ENCODE measurements at regions not wholly inside any gene's neighbourhood (a gene's known extent, or its start where the extent isn't known, plus 50 kb on each side); places are given as distances from the start of the nearest gene placed in this dataset.

GRCh38 chr7:86199881-86200614 lies 443.7 kb upstream of the GRM3 start:
- H4K8ac ChIP-seq (ENCODE audit: extremely low read depth, insufficient read depth, low read length) = no peak overlapping the region
- no peak overlapping the region for H4K5ac ChIP-seq (ENCODE audit: insufficient read length, low read depth, low read length)
- H3K36me3 ChIP-seq (ENCODE audit: control insufficient read depth in 2 of 4, insufficient read depth in 4 of 4, low read length in 3 of 4) = no peaks in the 10 kb centered on the region
- 53% methylated on average over 3 of the region's 3 CpGs; no CpG with 5 or more reads in 1 of the 2 experiments for WGBS, 2 experiments (ENCODE audit: extremely low coverage in 1 of 2, insufficient coverage in 1 of 2, insufficient read length in 1 of 2, insufficient replicate concordance in 2 of 2, low coverage in 1 of 2, low lambda C conversion rate in 2 of 2, missing lambda C conversion rate in 1 of 2)
- no peaks in the 10 kb centered on the region for H3K79me1 ChIP-seq (ENCODE audit: low read depth, low read length)
- H3K79me2 ChIP-seq (ENCODE audit: control insufficient read depth in 1 of 2, insufficient read depth in 2 of 2, low read length in 2 of 2) = no peaks in the 10 kb centered on the region
- no peak overlapping the region for H2BK120ac ChIP-seq (replicated peaks; ENCODE audit: low read depth, low read length)
- H3K56ac ChIP-seq (replicated peaks; ENCODE audit: insufficient read length, low read depth, low read length) = no peak overlapping the region
- H4K20me1 ChIP-seq (replicated peaks in 1 of 2; ENCODE audit: control insufficient read depth in 1 of 2, insufficient read depth in 2 of 2, low read length in 2 of 2) = no peaks in the 10 kb centered on the region
- H3K9me3 ChIP-seq (ENCODE audit: insufficient read depth in 2 of 2, low read depth in 1 of 2, low read length in 1 of 2) = no peaks in the 10 kb centered on the region
- no peak overlapping the region for H3K4me2 ChIP-seq (ENCODE audit: insufficient read depth in 1 of 2, low read depth in 2 of 2, low read length in 2 of 2)
- no peaks in the 10 kb centered on the region for H3K4me1 ChIP-seq (replicated peaks in 1 of 4; ENCODE audit: control insufficient read depth in 3 of 4, insufficient read depth in 4 of 4, low read length in 3 of 4)
- no peak overlapping the region for H4K91ac ChIP-seq (replicated peaks; ENCODE audit: insufficient read length, low read length)
- CTCF ChIA-PET (ENCODE audit: partially characterized antibody) = no interaction called here
- no peaks in the 10 kb centered on the region for H3K23me2 ChIP-seq (ENCODE audit: low read depth, low read length)
- H2AFZ ChIP-seq (ENCODE audit: low read length) = no peak overlapping the region
- DNase-seq (ENCODE audit: low read depth in 1 of 2, low spot score in 2 of 2) = no peak
- no peak overlapping the region for H3K4ac ChIP-seq (replicated peaks; ENCODE audit: insufficient read length, low read depth, low read length)
- H3K4me3 ChIP-seq (ENCODE audit: extremely low read depth in 1 of 4, insufficient read depth in 2 of 4, low read depth in 3 of 4, low read length in 4 of 4) = no peak overlapping the region
- H3K27ac ChIP-seq (ENCODE audit: low read depth, low read length) = no peak overlapping the region
- no peak overlapping the region for H3K14ac ChIP-seq (ENCODE audit: insufficient read length)
- no peak for FAIRE-seq
- no peak overlapping the region for H2AK5ac ChIP-seq (ENCODE audit: low read depth, low read length)
- H3K18ac ChIP-seq (ENCODE audit: extremely low read depth, low read length) = no peak overlapping the region
- no peak overlapping the region for H2BK5ac ChIP-seq (ENCODE audit: low read depth, low read length)
- H3K23ac ChIP-seq (ENCODE audit: insufficient read length) = no peak overlapping the region
- POLR2A ChIA-PET (ENCODE audit: partially characterized antibody) = no interaction called here
- no peaks in the 10 kb centered on the region for H3K27me3 ChIP-seq (replicated peaks in 1 of 4; ENCODE audit: control insufficient read depth in 3 of 4, extremely low read depth in 1 of 4, insufficient read depth in 3 of 4, low read length in 3 of 4)
- no peak overlapping the region for H3K9ac ChIP-seq (replicated peaks in 1 of 4; ENCODE audit: extremely low read depth in 1 of 4, low read depth in 3 of 4, low read length in 3 of 4)
- no peak overlapping the region for H2BK12ac ChIP-seq (ENCODE audit: low read depth, low read length)
- H2BK15ac ChIP-seq (ENCODE audit: low read length) = no peak overlapping the region
- no peak overlapping the region for H2BK20ac ChIP-seq (ENCODE audit: low read length)
- TF ChIP-seq NRF1 (IDR thresholded peaks at IDR 0.05; ENCODE audit: low read depth, low read length) (no peak), EGR1 (IDR thresholded peaks at IDR 0.05; ENCODE audit: borderline replicate concordance, low read depth, low read length) (no peak), SP4 (IDR thresholded peaks at IDR 0.05; ENCODE audit: low read length) (no peak), TBP (IDR thresholded peaks at IDR 0.05; ENCODE audit: low read depth, low read length) (no peak), ATF3 (IDR thresholded peaks at IDR 0.05; ENCODE audit: insufficient read depth, low read depth, low read length) (no peak), CEBPB (IDR thresholded peaks at IDR 0.05; ENCODE audit: low read depth, low read length) (no peak)
- TF ChIP-seq, protein P1, sequence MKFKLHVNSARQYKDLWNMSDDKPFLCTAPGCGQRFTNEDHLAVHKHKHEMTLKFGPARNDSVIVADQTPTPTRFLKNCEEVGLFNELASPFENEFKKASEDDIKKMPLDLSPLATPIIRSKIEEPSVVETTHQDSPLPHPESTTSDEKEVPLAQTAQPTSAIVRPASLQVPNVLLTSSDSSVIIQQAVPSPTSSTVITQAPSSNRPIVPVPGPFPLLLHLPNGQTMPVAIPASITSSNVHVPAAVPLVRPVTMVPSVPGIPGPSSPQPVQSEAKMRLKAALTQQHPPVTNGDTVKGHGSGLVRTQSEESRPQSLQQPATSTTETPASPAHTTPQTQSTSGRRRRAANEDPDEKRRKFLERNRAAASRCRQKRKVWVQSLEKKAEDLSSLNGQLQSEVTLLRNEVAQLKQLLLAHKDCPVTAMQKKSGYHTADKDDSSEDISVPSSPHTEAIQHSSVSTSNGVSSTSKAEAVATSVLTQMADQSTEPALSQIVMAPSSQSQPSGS (IDR thresholded peaks at IDR 0.05; ENCODE audit: low read length) = no peak

All from H1 (cell line).